DLD1 (cell line): ENCODE measurements at regions not wholly inside any gene's neighbourhood (a gene's known extent, or its start where the extent isn't known, plus 50 kb on each side); places are given as distances from the start of the nearest gene placed in this dataset.

ENCODE experiments used
- in situ Hi-C: cut with HindIII; loops from 2 replicates; pipeline ENCODE4 v1.10.0; 2017; ENCODE audit warnings: low sequenced_read_pairs

GRCh38 chr3:99502871-99503270, 135.5 kb upstream of the COL8A1 start:
- in situ Hi-C loops, result no loop called here

- in situ Hi-C loops, result no loop called here
Measured at GRCh38 chr3:99500485-99500884, 137.9 kb upstream of the COL8A1 start.

- in situ Hi-C loops, result no loop called here
Measured at GRCh38 chr3:99499235-99500158, 138.9 kb upstream of the COL8A1 start.

- in situ Hi-C loops, result no loop called here
Measured at GRCh38 chr3:99498550-99499234, 139.7 kb upstream of the COL8A1 start.

GRCh38 chr3:99487894-99488293, 150.5 kb upstream of the COL8A1 start:
- in situ Hi-C loops, result no loop called here

GRCh38 chr3:99485286-99485685, 153.1 kb upstream of the COL8A1 start:
- in situ Hi-C loops, result no loop called here

- in situ Hi-C loops, result no loop called here
Measured at GRCh38 chr3:99484871-99485270, 153.5 kb upstream of the COL8A1 start.

- in situ Hi-C loops, result no loop called here
Measured at GRCh38 chr3:99483841-99484240, 154.6 kb upstream of the COL8A1 start.

GRCh38 chr3:99482191-99482590, 156.2 kb upstream of the COL8A1 start:
- in situ Hi-C loops, result no loop called here

GRCh38 chr3:99481561-99481960, 156.8 kb upstream of the COL8A1 start:
- in situ Hi-C loops, result no loop called here

- in situ Hi-C loops, result no loop called here
Measured at GRCh38 chr3:99479768-99480167, 158.6 kb upstream of the COL8A1 start.

- in situ Hi-C loops, result no loop called here
Measured at GRCh38 chr3:99477650-99478049, 160.7 kb upstream of the COL8A1 start.

- in situ Hi-C loops, result no loop called here
Measured at GRCh38 chr3:99475229-99475628, 163.2 kb upstream of the COL8A1 start.

- in situ Hi-C loops, result loop anchor here (5.0 kb wide), 1 partner anchor 82 kb away; no protein-coding TSS in a partner anchor
Measured at GRCh38 chr3:99474776-99475175, 163.6 kb upstream of the COL8A1 start.

- in situ Hi-C loops, result loop anchor here (5.0 kb wide), 1 partner anchor 81 kb away; no protein-coding TSS in a partner anchor
Measured at GRCh38 chr3:99473321-99473751, 165.1 kb upstream of the COL8A1 start.

GRCh38 chr3:99472385-99472784, 166.0 kb upstream of the COL8A1 start:
- in situ Hi-C loops, result loop anchor here (5.0 kb wide), 1 partner anchor 80 kb away; no protein-coding TSS in a partner anchor

- in situ Hi-C loops, result loop anchor here (5.0 kb wide), 1 partner anchor 79 kb away; no protein-coding TSS in a partner anchor
Measured at GRCh38 chr3:99471353-99472323, 166.8 kb upstream of the COL8A1 start.

GRCh38 chr3:99470841-99471240, 167.6 kb upstream of the COL8A1 start:
- in situ Hi-C loops, result loop anchor here (5.0 kb wide), 1 partner anchor 79 kb away; no protein-coding TSS in a partner anchor

- in situ Hi-C loops, result no loop called here
Measured at GRCh38 chr3:99468918-99469317, 169.5 kb upstream of the COL8A1 start.

GRCh38 chr3:99467420-99467819, 171.0 kb upstream of the COL8A1 start:
- in situ Hi-C loops, result no loop called here
